H1 (cell line): ENCODE measurements at regions not wholly inside any gene's neighbourhood (a gene's known extent, or its start where the extent isn't known, plus 50 kb on each side); places are given as distances from the start of the nearest gene placed in this dataset.

Experiments
- CHD7 ChIP-seq: fragments of 300-600 bp; sonication (generic); IDR thresholded peaks from 2 replicates; pipeline ENCODE4 v1.7.1; 2012; ENCODE audit warnings: low read length, moderate library complexity, mild to moderate bottlenecking, inconsistent platforms; ENCODE audit not compliant: insufficient replicate concordance
- EP300 ChIP-seq, 2 experiments: IDR thresholded peaks; 1 replicate in 1 of 2; 2 replicates in 1 of 2; pipeline ENCODE4 v1.6.1; 2011 to 2012; ENCODE audit warnings: low read depth in 2 of 2, low read length in 2 of 2, mild to moderate bottlenecking in 2 of 2, borderline replicate concordance in 1 of 2, inconsistent platforms in 1 of 2, moderate library complexity in 1 of 2
- TBP ChIP-seq: IDR thresholded peaks from 2 replicates; pipeline ENCODE4 v1.6.1; 2011; ENCODE audit warnings: low read depth, low read length, improper control_type of control experiment

- TF ChIP-seq CHD7 (no peak), TBP (no peak), EP300 (IDR thresholded peaks at IDR 0.05; ENCODE audit: borderline replicate concordance in 1 of 2, low read depth in 2 of 2, low read length in 2 of 2) (no peak)
Observed at GRCh38 chr1:157438146-157438545, 114.2 kb downstream of the FCRL5 start (continued).
